Mucosa of rectum (tissue), 2 donors: ENCODE measurements at regions not wholly inside any gene's neighbourhood (a gene's known extent, or its start where the extent isn't known, plus 50 kb on each side); places are given as distances from the start of the nearest gene placed in this dataset.

ENCODE experiments used
- H3K27ac ChIP-seq, 2 donors: one replicate each; pipeline ENCODE4 v1.7.0; 2013; ENCODE audit warnings: inconsistent platforms in 2 of 2, low read depth in 2 of 2, low read length in 2 of 2
- H3K27me3 ChIP-seq, 2 donors: one replicate each; pipeline ENCODE4 v1.7.0; 2013; ENCODE audit warnings: low read length in 2 of 2; ENCODE audit not compliant: control insufficient read depth in 2 of 2, insufficient read depth in 2 of 2
- H3K36me3 ChIP-seq, 2 donors: one replicate each; pipeline ENCODE4 v1.7.0; 2013; ENCODE audit warnings: low read length in 2 of 2; ENCODE audit not compliant: control insufficient read depth in 2 of 2, insufficient read depth in 2 of 2
- H3K4me1 ChIP-seq, 2 donors: one replicate each; pipeline ENCODE4 v1.7.0; 2013; ENCODE audit warnings: low read length in 2 of 2, mild to moderate bottlenecking in 1 of 2; ENCODE audit not compliant: control insufficient read depth in 2 of 2, insufficient read depth in 2 of 2
- H3K4me3 ChIP-seq, 2 donors: one replicate each; pipeline ENCODE4 v1.7.0; 2013; ENCODE audit warnings: low read length in 2 of 2
- H3K9ac ChIP-seq, 2 donors: one replicate each; pipeline ENCODE4 v1.7.0; 2013; ENCODE audit warnings: low read length in 2 of 2, low read depth in 1 of 2, mild to moderate bottlenecking in 1 of 2
- H3K9me3 ChIP-seq, 2 donors: one replicate each; pipeline ENCODE4 v1.7.0; 2013; ENCODE audit warnings: low read length in 2 of 2; ENCODE audit not compliant: control insufficient read depth in 2 of 2
- donor health status: healthy.
- donor health status: Normal muscosa, but diverticular disease.

DNA sequence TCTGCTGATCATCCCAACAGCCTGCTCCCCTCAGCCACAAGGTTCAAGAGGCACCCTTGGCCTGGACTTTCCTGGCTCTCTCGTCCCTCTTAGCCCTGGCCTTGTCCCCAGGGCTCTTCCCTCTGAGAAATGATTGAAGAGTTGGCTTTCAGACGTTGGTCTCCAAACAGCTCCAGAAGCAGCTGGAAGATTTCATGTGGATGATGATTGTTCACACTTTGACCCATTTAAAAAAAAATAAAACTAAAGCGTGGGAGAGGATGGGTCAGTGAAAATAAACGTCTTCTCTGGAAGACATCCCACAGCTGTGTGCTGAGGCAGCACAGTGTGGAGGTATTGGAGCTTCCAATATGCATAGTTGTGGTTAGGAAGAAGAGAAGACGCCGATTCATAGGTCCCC, 54.7 kb upstream of the CDH11 start:
- Histone ChIP-seq H3K4me1 (no peaks in the 10 kb centered on the region), H3K36me3 (no peaks in the 10 kb centered on the region), H3K9ac (no peak overlapping the region), H3K9me3 (no peaks in the 10 kb centered on the region), H3K27me3 (no peaks in the 10 kb centered on the region), H3K27ac (no peak overlapping the region), H3K4me3 (no peak overlapping the region)

DNA sequence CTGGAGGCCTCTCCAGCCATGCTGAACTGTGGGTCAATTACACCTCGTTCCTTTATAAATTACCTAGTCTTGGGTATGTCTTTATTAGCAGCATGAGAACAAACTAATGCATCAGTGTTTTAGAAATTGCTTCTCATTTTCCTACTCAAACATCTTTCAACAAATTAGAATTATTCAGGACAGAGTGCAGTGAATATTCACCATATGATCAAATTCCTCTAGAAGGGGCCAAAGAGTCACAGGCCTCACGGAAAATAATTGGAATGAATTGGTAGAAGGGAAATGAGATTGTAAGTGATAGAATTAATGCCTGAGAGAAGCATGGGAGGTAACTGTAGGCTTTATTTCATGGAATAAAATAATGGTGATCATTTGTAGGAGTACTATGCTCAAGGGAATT, 50.5 kb upstream of the CDH11 start:
- Histone ChIP-seq H3K36me3 (no peaks in the 10 kb centered on the region), H3K9me3 (no peaks in the 10 kb centered on the region), H3K27me3 (no peaks in the 10 kb centered on the region), H3K4me3 (no peak overlapping the region), H3K27ac (no peak overlapping the region), H3K9ac (no peak overlapping the region), H3K4me1 (no peaks in the 10 kb centered on the region)
